ELR (cell line): ENCODE measurements at regions not wholly inside any gene's neighbourhood (a gene's known extent, or its start where the extent isn't known, plus 50 kb on each side); places are given as distances from the start of the nearest gene placed in this dataset.

Source experiments
- DNase-seq: peaks from one replicate; pipeline ENCODE4 v3.0.0-alpha.2; 2015; ENCODE audit warnings: low read depth

GRCh38 chr9:134987906-134988700, 70.4 kb upstream of the FCN1 start:
- no peak for DNase-seq

GRCh38 chr9:134988706-134989105, 71.0 kb upstream of the FCN1 start:
- no peak for DNase-seq

GRCh38 chr9:134989206-134990065, 71.7 kb upstream of the FCN1 start:
- DNase-seq, result no peak

- DNase-seq, result no peak
These were observed 74.4 kb upstream of the FCN1 start for GRCh38 chr9:134991808-134992754.

GRCh38 chr9:134992755-134993124, 75.0 kb upstream of the FCN1 start:
- no peak for DNase-seq

GRCh38 chr9:134993416-134993815, 75.7 kb upstream of the FCN1 start:
- DNase-seq, result no peak

- DNase-seq, result no peak
These were observed 76.4 kb upstream of the FCN1 start for GRCh38 chr9:134993996-134994720.

- no peak for DNase-seq
These were observed 77.4 kb upstream of the FCN1 start for GRCh38 chr9:134994926-134995791.

GRCh38 chr9:134995792-134996120, 78.0 kb upstream of the FCN1 start:
- no peak for DNase-seq

- DNase-seq, result no peak
These were observed 79.1 kb upstream of the FCN1 start for GRCh38 chr9:134996591-134997530.

GRCh38 chr9:135000647-135001245, 83.0 kb upstream of the FCN1 start:
- peak; percentile 19 for DNase-seq

GRCh38 chr9:135001526-135001925, 83.8 kb upstream of the FCN1 start:
- DNase-seq, result no peak

- no peak for DNase-seq
These were observed 84.6 kb upstream of the FCN1 start for GRCh38 chr9:135002336-135002735.

GRCh38 chr9:135002802-135003201, 84.7 kb upstream of the OLFM1 start:
- DNase-seq, result no peak

- no peak for DNase-seq
These were observed 82.7 kb upstream of the OLFM1 start for GRCh38 chr9:135004772-135005171.

GRCh38 chr9:135006911-135007570, 80.4 kb upstream of the OLFM1 start:
- no peak for DNase-seq

- DNase-seq, result no peak
These were observed 79.9 kb upstream of the OLFM1 start for GRCh38 chr9:135007601-135008000.

- DNase-seq, result no peak
These were observed 79.1 kb upstream of the OLFM1 start for GRCh38 chr9:135008416-135008815.
